ENCODE measurements at regions not wholly inside any gene's neighbourhood (a gene's known extent, or its start where the extent isn't known, plus 50 kb on each side); places are given as distances from the start of the nearest gene placed in this dataset.

DNA sequence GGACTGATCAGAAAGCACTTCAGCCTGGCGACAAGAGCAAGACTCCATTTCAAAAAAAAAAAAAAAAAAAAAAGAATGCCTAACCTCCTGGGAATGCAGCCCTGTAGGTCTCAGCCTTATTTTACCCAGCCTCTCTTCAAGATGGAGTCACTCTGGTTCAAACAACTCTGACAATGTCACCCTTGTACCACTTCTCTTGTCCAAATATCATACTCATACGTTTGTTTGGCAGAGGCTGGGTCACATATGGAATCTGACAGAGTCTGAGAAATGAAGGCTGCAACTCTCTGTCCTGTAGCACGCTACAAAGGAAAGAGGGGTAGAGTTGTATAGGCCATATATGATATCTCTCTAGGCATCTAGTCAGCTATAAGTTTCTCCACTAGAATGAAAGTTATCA lies 58.6 kb upstream of the GSAP start:
- H3K4me2 ChIP-seq, result no peak overlapping the region
- no peaks in the 10 kb centered on the region for H4K20me1 ChIP-seq (replicated peaks; ENCODE audit: insufficient read depth)
- H3K9me2 ChIP-seq (ENCODE audit: insufficient read depth), result no peaks in the 10 kb centered on the region
- H3K27me3 ChIP-seq (ENCODE audit: insufficient read depth), result no peaks in the 10 kb centered on the region
- Mint-ChIP-seq H3K27me3 (ENCODE audit: insufficient read depth, low read depth, poor library complexity) (peaks cover 7% of the 10 kb centered on the region), H3K9me3 (peaks cover 4% of the 10 kb centered on the region; the same call in 1 of the 3 replicates), H3K27ac (no peak overlapping the region), H3K36me3 (ENCODE audit: low read depth) (no peaks in the 10 kb centered on the region), H3K4me1 (peaks cover 15% of the 10 kb centered on the region; the same call in 2 of the 3 replicates), H3K4me3 (no peak overlapping the region)
- no peak overlapping the region for H3K27ac ChIP-seq (ENCODE audit: low read depth)
- no peak for TF ChIP-seq STAT1 (IDR thresholded peaks at IDR 0.05; ENCODE audit: unreplicated experiment)
- no peak for TF ChIP-seq EZH2 (IDR thresholded peaks at IDR 0.05; ENCODE audit: low read depth, unreplicated experiment)
- TF ChIP-seq POLR2AphosphoS5 (IDR thresholded peaks at IDR 0.05; ENCODE audit: low read depth), result no peak
- no peaks in the 10 kb centered on the region for H3K36me3 ChIP-seq (ENCODE audit: insufficient read depth)
- DNase-seq (ENCODE audit: low spot score), result no peak
- ATAC-seq, result no peak
- no peaks in the 10 kb centered on the region for H3K79me2 ChIP-seq (replicated peaks; ENCODE audit: insufficient read depth)
- H2AFZ ChIP-seq, result peak overlapping the region; percentile 87
- no peak overlapping the region for H3K4me3 ChIP-seq
- no peaks in the 10 kb centered on the region for H3F3A ChIP-seq (replicated peaks; ENCODE audit: low read depth)
- H3K4me1 ChIP-seq (ENCODE audit: insufficient read depth), result peaks cover 7% of the 10 kb centered on the region

DNA sequence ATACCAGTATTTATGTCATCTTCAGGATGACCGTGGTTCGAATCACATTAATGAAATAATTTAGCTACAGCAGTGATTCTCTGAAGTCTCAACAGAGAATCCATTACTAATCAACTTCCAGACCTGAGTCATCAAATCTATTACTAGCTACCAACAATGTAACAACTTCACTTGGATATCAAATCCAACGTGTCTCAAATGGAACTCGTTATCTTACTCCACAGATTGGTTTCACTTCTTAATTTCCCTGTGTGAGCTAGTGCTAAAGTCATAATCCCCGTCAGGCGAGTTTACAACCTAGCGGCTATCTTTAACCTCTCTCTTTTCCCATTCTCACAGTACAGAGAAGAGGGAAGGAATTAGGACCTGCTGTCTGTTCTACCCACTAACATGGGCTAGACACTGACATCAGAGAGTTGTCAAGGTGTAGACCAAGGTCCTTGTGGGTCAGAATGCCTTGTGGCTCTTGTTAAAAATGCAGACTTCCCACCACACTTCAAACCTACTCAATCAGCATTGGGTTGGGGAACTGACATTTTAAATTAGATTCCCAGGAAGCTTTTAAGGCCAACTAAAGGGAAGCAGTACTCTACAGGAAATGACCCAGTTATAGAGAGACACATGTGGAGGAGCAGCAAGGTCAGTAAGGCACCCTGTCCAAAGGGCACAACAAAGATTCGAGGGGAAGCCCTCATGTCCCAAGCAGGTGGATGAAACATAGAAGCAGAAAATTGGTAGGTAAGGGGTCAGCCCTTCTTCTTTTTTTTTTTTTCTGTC lies 57.3 kb upstream of the GSAP start:
- peaks cover 6% of the 10 kb centered on the region for H3K27me3 Mint-ChIP-seq (ENCODE audit: insufficient read depth, low read depth, poor library complexity)
- ATAC-seq (no peak), DNase-seq (ENCODE audit: low spot score) (no peak)
- H3K4me2 ChIP-seq, result no peak overlapping the region
- H3K4me3 Mint-ChIP-seq, result no peak overlapping the region
- no peaks in the 10 kb centered on the region for H3K9me2 ChIP-seq (ENCODE audit: insufficient read depth)
- peaks cover 5% of the 10 kb centered on the region; the same call in 1 of the 3 replicates for H3K9me3 Mint-ChIP-seq
- no peaks in the 10 kb centered on the region for H3K36me3 ChIP-seq (ENCODE audit: insufficient read depth)
- no peak overlapping the region for H3K27ac ChIP-seq (ENCODE audit: low read depth)
- no peaks in the 10 kb centered on the region for H3K27me3 ChIP-seq (ENCODE audit: insufficient read depth)
- no peak overlapping the region for H2AFZ ChIP-seq
- no peak overlapping the region for H3K4me3 ChIP-seq
- no peak overlapping the region for H3K27ac Mint-ChIP-seq
- H3K36me3 Mint-ChIP-seq (ENCODE audit: low read depth), result no peaks in the 10 kb centered on the region; the same call in 2 of the 3 replicates
- H3K4me1 ChIP-seq (ENCODE audit: insufficient read depth), result peaks cover 7% of the 10 kb centered on the region
- no peaks in the 10 kb centered on the region for H3F3A ChIP-seq (replicated peaks; ENCODE audit: low read depth)
- no peaks in the 10 kb centered on the region for H4K20me1 ChIP-seq (replicated peaks; ENCODE audit: insufficient read depth)
- peaks cover 11% of the 10 kb centered on the region; the same call in 2 of the 3 replicates for H3K4me1 Mint-ChIP-seq
- H3K79me2 ChIP-seq (replicated peaks; ENCODE audit: insufficient read depth), result no peaks in the 10 kb centered on the region
- TF ChIP-seq, protein P1, sequence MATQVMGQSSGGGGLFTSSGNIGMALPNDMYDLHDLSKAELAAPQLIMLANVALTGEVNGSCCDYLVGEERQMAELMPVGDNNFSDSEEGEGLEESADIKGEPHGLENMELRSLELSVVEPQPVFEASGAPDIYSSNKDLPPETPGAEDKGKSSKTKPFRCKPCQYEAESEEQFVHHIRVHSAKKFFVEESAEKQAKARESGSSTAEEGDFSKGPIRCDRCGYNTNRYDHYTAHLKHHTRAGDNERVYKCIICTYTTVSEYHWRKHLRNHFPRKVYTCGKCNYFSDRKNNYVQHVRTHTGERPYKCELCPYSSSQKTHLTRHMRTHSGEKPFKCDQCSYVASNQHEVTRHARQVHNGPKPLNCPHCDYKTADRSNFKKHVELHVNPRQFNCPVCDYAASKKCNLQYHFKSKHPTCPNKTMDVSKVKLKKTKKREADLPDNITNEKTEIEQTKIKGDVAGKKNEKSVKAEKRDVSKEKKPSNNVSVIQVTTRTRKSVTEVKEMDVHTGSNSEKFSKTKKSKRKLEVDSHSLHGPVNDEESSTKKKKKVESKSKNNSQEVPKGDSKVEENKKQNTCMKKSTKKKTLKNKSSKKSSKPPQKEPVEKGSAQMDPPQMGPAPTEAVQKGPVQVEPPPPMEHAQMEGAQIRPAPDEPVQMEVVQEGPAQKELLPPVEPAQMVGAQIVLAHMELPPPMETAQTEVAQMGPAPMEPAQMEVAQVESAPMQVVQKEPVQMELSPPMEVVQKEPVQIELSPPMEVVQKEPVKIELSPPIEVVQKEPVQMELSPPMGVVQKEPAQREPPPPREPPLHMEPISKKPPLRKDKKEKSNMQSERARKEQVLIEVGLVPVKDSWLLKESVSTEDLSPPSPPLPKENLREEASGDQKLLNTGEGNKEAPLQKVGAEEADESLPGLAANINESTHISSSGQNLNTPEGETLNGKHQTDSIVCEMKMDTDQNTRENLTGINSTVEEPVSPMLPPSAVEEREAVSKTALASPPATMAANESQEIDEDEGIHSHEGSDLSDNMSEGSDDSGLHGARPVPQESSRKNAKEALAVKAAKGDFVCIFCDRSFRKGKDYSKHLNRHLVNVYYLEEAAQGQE (IDR thresholded peaks at IDR 0.05; ENCODE audit: unreplicated experiment), result no peak
- TF ChIP-seq STAT1 (IDR thresholded peaks at IDR 0.05; ENCODE audit: unreplicated experiment), result no peak
- no peak for TF ChIP-seq POLR2AphosphoS5 (IDR thresholded peaks at IDR 0.05; ENCODE audit: low read depth)
- no peak for TF ChIP-seq JUNB (IDR thresholded peaks at IDR 0.05; ENCODE audit: unreplicated experiment)
- TF ChIP-seq ZNF114 (CRISPR knock-in tag; IDR thresholded peaks at IDR 0.05), result no peak
- TF ChIP-seq CREB1 (CRISPR knock-in tag; IDR thresholded peaks at IDR 0.05; ENCODE audit: low read depth), result no peak
- TF ChIP-seq, protein P2, sequence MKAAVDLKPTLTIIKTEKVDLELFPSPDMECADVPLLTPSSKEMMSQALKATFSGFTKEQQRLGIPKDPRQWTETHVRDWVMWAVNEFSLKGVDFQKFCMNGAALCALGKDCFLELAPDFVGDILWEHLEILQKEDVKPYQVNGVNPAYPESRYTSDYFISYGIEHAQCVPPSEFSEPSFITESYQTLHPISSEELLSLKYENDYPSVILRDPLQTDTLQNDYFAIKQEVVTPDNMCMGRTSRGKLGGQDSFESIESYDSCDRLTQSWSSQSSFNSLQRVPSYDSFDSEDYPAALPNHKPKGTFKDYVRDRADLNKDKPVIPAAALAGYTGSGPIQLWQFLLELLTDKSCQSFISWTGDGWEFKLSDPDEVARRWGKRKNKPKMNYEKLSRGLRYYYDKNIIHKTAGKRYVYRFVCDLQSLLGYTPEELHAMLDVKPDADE (IDR thresholded peaks at IDR 0.05), result no peak
- TF ChIP-seq, protein P3, sequence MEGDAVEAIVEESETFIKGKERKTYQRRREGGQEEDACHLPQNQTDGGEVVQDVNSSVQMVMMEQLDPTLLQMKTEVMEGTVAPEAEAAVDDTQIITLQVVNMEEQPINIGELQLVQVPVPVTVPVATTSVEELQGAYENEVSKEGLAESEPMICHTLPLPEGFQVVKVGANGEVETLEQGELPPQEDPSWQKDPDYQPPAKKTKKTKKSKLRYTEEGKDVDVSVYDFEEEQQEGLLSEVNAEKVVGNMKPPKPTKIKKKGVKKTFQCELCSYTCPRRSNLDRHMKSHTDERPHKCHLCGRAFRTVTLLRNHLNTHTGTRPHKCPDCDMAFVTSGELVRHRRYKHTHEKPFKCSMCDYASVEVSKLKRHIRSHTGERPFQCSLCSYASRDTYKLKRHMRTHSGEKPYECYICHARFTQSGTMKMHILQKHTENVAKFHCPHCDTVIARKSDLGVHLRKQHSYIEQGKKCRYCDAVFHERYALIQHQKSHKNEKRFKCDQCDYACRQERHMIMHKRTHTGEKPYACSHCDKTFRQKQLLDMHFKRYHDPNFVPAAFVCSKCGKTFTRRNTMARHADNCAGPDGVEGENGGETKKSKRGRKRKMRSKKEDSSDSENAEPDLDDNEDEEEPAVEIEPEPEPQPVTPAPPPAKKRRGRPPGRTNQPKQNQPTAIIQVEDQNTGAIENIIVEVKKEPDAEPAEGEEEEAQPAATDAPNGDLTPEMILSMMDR (conservative IDR thresholded peaks at IDR 0.05; ENCODE audit: low read depth in 2 of 2), result no peak
